HG03039 (cell line): ENCODE measurements at regions not wholly inside any gene's neighbourhood (a gene's known extent, or its start where the extent isn't known, plus 50 kb on each side); places are given as distances from the start of the nearest gene placed in this dataset.
"Not testable (repeated sequence)": the region's sequence is repeated elsewhere in the genome, so short reads cannot be mapped to it uniquely, and the experiment has no call there.

Experiments used
- ATAC-seq: cut with Tn5 transposase; IDR thresholded peaks from one replicate; pipeline ENCODE4 v1.9.1; 2021; ENCODE audit warnings: mild to moderate bottlenecking, moderate library complexity; ENCODE audit not compliant: unreplicated experiment

GRCh38 chr1:245102149-245102548 is 52.6 kb upstream of the KIF26B start:
- ATAC-seq = not testable (repeated sequence)

- no peak for ATAC-seq
Observed at GRCh38 chr1:245099401-245099800, 55.4 kb upstream of the KIF26B start.

- ATAC-seq = no peak
Observed at GRCh38 chr1:245098924-245099323, 55.9 kb upstream of the KIF26B start.

GRCh38 chr1:245096311-245097066 is 58.3 kb upstream of the KIF26B start:
- ATAC-seq = no peak

GRCh38 chr1:245095903-245096302 is 58.9 kb upstream of the KIF26B start:
- no peak for ATAC-seq

- no peak for ATAC-seq
Observed at GRCh38 chr1:245094954-245095353, 59.8 kb upstream of the KIF26B start.

GRCh38 chr1:245094092-245094491 is 60.7 kb upstream of the KIF26B start:
- no peak for ATAC-seq

GRCh38 chr1:245092638-245092976 is 62.2 kb upstream of the KIF26B start:
- ATAC-seq = no peak

- ATAC-seq = no peak
Observed at GRCh38 chr1:245091818-245092637, 62.8 kb upstream of the KIF26B start.

GRCh38 chr1:245091171-245091621 is 63.6 kb upstream of the KIF26B start:
- no peak for ATAC-seq

GRCh38 chr1:245090491-245091090 is 64.2 kb upstream of the KIF26B start:
- ATAC-seq = no peak

GRCh38 chr1:245087723-245088122 is 67.1 kb upstream of the KIF26B start:
- ATAC-seq = no peak

- ATAC-seq = no peak
Observed at GRCh38 chr1:245086389-245086969, 68.3 kb upstream of the KIF26B start.

- ATAC-seq = no peak
Observed at GRCh38 chr1:245085508-245086095, 69.2 kb upstream of the KIF26B start.

GRCh38 chr1:245084551-245084950 is 70.2 kb upstream of the KIF26B start:
- no peak for ATAC-seq

- ATAC-seq = no peak
Observed at GRCh38 chr1:245079021-245079609, 75.7 kb upstream of the KIF26B start.

- no peak for ATAC-seq
Observed at GRCh38 chr1:245074898-245075297, 79.9 kb upstream of the KIF26B start.

GRCh38 chr1:245074232-245074747 is 80.5 kb upstream of the KIF26B start:
- ATAC-seq = no peak

GRCh38 chr1:245070836-245071615 is 83.8 kb upstream of the KIF26B start:
- no peak for ATAC-seq

- no peak for ATAC-seq
Observed at GRCh38 chr1:245067257-245067656, 87.5 kb upstream of the KIF26B start.
